Nephron progenitor cell (in vitro differentiated cells): ENCODE measurements at regions not wholly inside any gene's neighbourhood (a gene's known extent, or its start where the extent isn't known, plus 50 kb on each side); places are given as distances from the start of the nearest gene placed in this dataset.

ENCODE experiments used
- DNase-seq: peaks from one replicate; pipeline ENCODE4 v3.0.0; 2021
- H3K27ac Mint-ChIP-seq: 2 replicates; pipeline ENCODE4 v1.8.0; 2021; ENCODE audit warnings: mild to moderate bottlenecking, moderate library complexity, mixed read lengths
- H3K27me3 Mint-ChIP-seq: 2 replicates; pipeline ENCODE4 v1.8.0; 2021; ENCODE audit warnings: mild to moderate bottlenecking, low read depth, mixed read lengths; ENCODE audit not compliant: poor library complexity
- H3K36me3 Mint-ChIP-seq: 2 replicates; pipeline ENCODE4 v1.8.0; 2021; ENCODE audit warnings: low read depth, mixed read lengths
- H3K4me1 Mint-ChIP-seq: 2 replicates; pipeline ENCODE4 v1.8.0; 2021; ENCODE audit warnings: mixed read lengths
- H3K4me3 Mint-ChIP-seq: 2 replicates; pipeline ENCODE4 v1.8.0; 2021; ENCODE audit warnings: mild to moderate bottlenecking, moderate library complexity, mixed read lengths
- H3K9me3 Mint-ChIP-seq: 2 replicates; pipeline ENCODE4 v1.8.0; 2021; ENCODE audit warnings: mild to moderate bottlenecking, moderate library complexity, mixed read lengths
- CTCF ChIP-seq: fragments of 200-600 bp; sonication (generic); IDR thresholded peaks from 2 replicates; pipeline ENCODE4 v1.5.0; 2021; ENCODE audit warnings: antibody characterized with exemption

GRCh38 chrX:87049567-87049966 is 468.0 kb upstream of the KLHL4 start:
- Mint-ChIP-seq H3K4me3 (no peak overlapping the region), H3K36me3 (no peaks in the 10 kb centered on the region), H3K9me3 (no peaks in the 10 kb centered on the region), H3K27ac (no peak overlapping the region), H3K4me1 (no peaks in the 10 kb centered on the region), H3K27me3 (no peaks in the 10 kb centered on the region)
- no peak for DNase-seq
- TF ChIP-seq CTCF: no peak

GRCh38 chrX:87063642-87064041 is 454.0 kb upstream of the KLHL4 start:
- H3K27me3 Mint-ChIP-seq: peaks cover 2% of the 10 kb centered on the region
- no peak overlapping the region for H3K27ac Mint-ChIP-seq
- H3K36me3 Mint-ChIP-seq: no peaks in the 10 kb centered on the region
- no peak overlapping the region for H3K4me3 Mint-ChIP-seq
- no peak for TF ChIP-seq CTCF
- no peak for DNase-seq
- no peaks in the 10 kb centered on the region for H3K4me1 Mint-ChIP-seq
- no peaks in the 10 kb centered on the region for H3K9me3 Mint-ChIP-seq

- peaks cover 2% of the 10 kb centered on the region for H3K27me3 Mint-ChIP-seq
- DNase-seq: no peak
- no peak overlapping the region for H3K4me3 Mint-ChIP-seq
- no peaks in the 10 kb centered on the region for H3K9me3 Mint-ChIP-seq
- no peaks in the 10 kb centered on the region for H3K4me1 Mint-ChIP-seq
- no peaks in the 10 kb centered on the region for H3K36me3 Mint-ChIP-seq
- H3K27ac Mint-ChIP-seq: no peak overlapping the region
- TF ChIP-seq CTCF: no peak
Observed at GRCh38 chrX:87064502-87064901, 453.1 kb upstream of the KLHL4 start.

- DNase-seq: no peak
- no peaks in the 10 kb centered on the region for H3K36me3 Mint-ChIP-seq
- TF ChIP-seq CTCF: no peak
- H3K9me3 Mint-ChIP-seq: no peaks in the 10 kb centered on the region
- no peaks in the 10 kb centered on the region for H3K4me1 Mint-ChIP-seq
- H3K27ac Mint-ChIP-seq: no peak overlapping the region
- peaks cover 3% of the 10 kb centered on the region for H3K27me3 Mint-ChIP-seq
- H3K4me3 Mint-ChIP-seq: no peak overlapping the region
Observed at GRCh38 chrX:87067795-87068369, 449.7 kb upstream of the KLHL4 start.

- no peak overlapping the region for H3K4me3 Mint-ChIP-seq
- H3K9me3 Mint-ChIP-seq: no peaks in the 10 kb centered on the region
- H3K27me3 Mint-ChIP-seq: no peaks in the 10 kb centered on the region
- no peaks in the 10 kb centered on the region for H3K4me1 Mint-ChIP-seq
- H3K27ac Mint-ChIP-seq: no peak overlapping the region
- TF ChIP-seq CTCF: no peak
- DNase-seq: no peak
- no peaks in the 10 kb centered on the region for H3K36me3 Mint-ChIP-seq
Observed at GRCh38 chrX:87078231-87078630, 439.4 kb upstream of the KLHL4 start.

GRCh38 chrX:87098477-87098876 is 419.1 kb upstream of the KLHL4 start:
- H3K4me3 Mint-ChIP-seq: no peak overlapping the region
- no peaks in the 10 kb centered on the region for H3K9me3 Mint-ChIP-seq
- DNase-seq: no peak
- TF ChIP-seq CTCF: no peak
- no peaks in the 10 kb centered on the region for H3K27me3 Mint-ChIP-seq
- no peak overlapping the region for H3K27ac Mint-ChIP-seq
- H3K36me3 Mint-ChIP-seq: no peaks in the 10 kb centered on the region
- no peaks in the 10 kb centered on the region for H3K4me1 Mint-ChIP-seq
